H1 (cell line): ENCODE measurements at regions not wholly inside any gene's neighbourhood (a gene's known extent, or its start where the extent isn't known, plus 50 kb on each side); places are given as distances from the start of the nearest gene placed in this dataset.

Experiments
- CTCF ChIA-PET: fragments of 300-600 bp; sonication (Branson Sonifier 250); formaldehyde crosslinking; loops from one replicate; lab custom pipeline; 2021; ENCODE audit not compliant: partially characterized antibody; lab: Charles Lee
- POLR2A ChIA-PET: fragments of 300-600 bp; sonication (Branson Sonifier 250); formaldehyde crosslinking; loops from one replicate; lab custom pipeline; 2021; ENCODE audit warnings: inconsistent platforms; ENCODE audit not compliant: partially characterized antibody; lab: Charles Lee
- DNase-seq, 2 experiments: peaks; one replicate each; pipeline versions ENCODE4 v3.0.0 to v3.0.0-alpha.2; 2010 to 2022; ENCODE audit warnings: low spot score in 2 of 2, low read depth in 1 of 2, mixed read lengths in 1 of 2
- FAIRE-seq: peaks from 2 replicates; lab custom pipeline; 2011; peaks lifted over from hg19 to GRCh38; lab: Jason Lieb, UNC
- H2AFZ ChIP-seq: 2 replicates; pipeline ENCODE4 v1.8.1; 2012; ENCODE audit warnings: low read length, inconsistent platforms
- H2AK5ac ChIP-seq: 2 replicates; pipeline ENCODE4 v1.6.1; 2013; ENCODE audit warnings: low read depth, low read length
- H2BK120ac ChIP-seq: replicated peaks from 2 replicates; pipeline ENCODE3; 2013; ENCODE audit warnings: low read depth, low read length, inconsistent platforms
- H2BK12ac ChIP-seq: 2 replicates; pipeline ENCODE4 v1.6.1; 2013; ENCODE audit warnings: low read depth, low read length
- H2BK15ac ChIP-seq: 2 replicates; pipeline ENCODE4 v1.6.1; 2013; ENCODE audit warnings: low read length
- H2BK20ac ChIP-seq: 2 replicates; pipeline ENCODE4 v1.6.1; 2013; ENCODE audit warnings: low read length
- H2BK5ac ChIP-seq: 2 replicates; pipeline ENCODE4 v1.6.1; 2013; ENCODE audit warnings: low read depth, low read length
- H3K14ac ChIP-seq: 2 replicates; pipeline ENCODE4 v1.6.1; 2013; ENCODE audit warnings: inconsistent platforms; ENCODE audit not compliant: insufficient read length
- H3K18ac ChIP-seq: 2 replicates; pipeline ENCODE4 v1.6.1; 2013; ENCODE audit warnings: low read length; ENCODE audit errors: extremely low read depth
- H3K23ac ChIP-seq: 2 replicates; pipeline ENCODE4 v1.6.1; 2013; ENCODE audit warnings: inconsistent platforms; ENCODE audit not compliant: insufficient read length
- H3K23me2 ChIP-seq: 2 replicates; pipeline ENCODE4 v1.6.1; 2013; ENCODE audit warnings: low read depth, low read length
- H3K27ac ChIP-seq: 2 replicates; pipeline ENCODE4 v1.6.1; 2011; ENCODE audit warnings: low read depth, low read length, inconsistent platforms
- H3K27me3 ChIP-seq, 4 experiments: replicated peaks in 1 of 4; 1 replicate in 1 of 4; 2 replicates in 3 of 4; pipeline versions ENCODE4 v1.6.1 to v1.8.1; 2011 to 2013; ENCODE audit warnings: low read length in 3 of 4, mild to moderate bottlenecking in 3 of 4, inconsistent platforms in 2 of 4, mixed read lengths in 2 of 4, moderate library complexity in 1 of 4; ENCODE audit not compliant: control insufficient read depth in 3 of 4, insufficient read depth in 3 of 4; ENCODE audit errors: extremely low read depth in 1 of 4
- H3K36me3 ChIP-seq, 4 experiments: 2 replicates each; pipeline versions ENCODE4 v1.6.1 to v1.8.1; 2011 to 2013; ENCODE audit warnings: mild to moderate bottlenecking in 4 of 4, low read length in 3 of 4, moderate library complexity in 2 of 4, control low read depth in 1 of 4, inconsistent platforms in 1 of 4; ENCODE audit not compliant: insufficient read depth in 4 of 4, control insufficient read depth in 2 of 4
- H3K4ac ChIP-seq: replicated peaks from 2 replicates; pipeline ENCODE3; 2013; ENCODE audit warnings: low read length, low read depth, mixed read lengths, inconsistent platforms; ENCODE audit not compliant: insufficient read length
- H3K4me1 ChIP-seq, 4 experiments: replicated peaks in 1 of 4; 1 replicate in 1 of 4; 2 replicates in 3 of 4; pipeline versions ENCODE4 v1.6.1 to v1.8.1; 2011 to 2013; ENCODE audit warnings: low read length in 3 of 4, inconsistent platforms in 2 of 4, mixed read lengths in 1 of 4; ENCODE audit not compliant: insufficient read depth in 4 of 4, control insufficient read depth in 3 of 4
- H3K4me2 ChIP-seq, 2 experiments: 2 replicates each; pipeline versions ENCODE4 v1.6.1 to v1.8.1; 2011 to 2013; ENCODE audit warnings: low read depth in 2 of 2, low read length in 2 of 2, control low read depth in 1 of 2, inconsistent platforms in 1 of 2, mild to moderate bottlenecking in 1 of 2; ENCODE audit not compliant: insufficient read depth in 1 of 2
- H3K4me3 ChIP-seq, 4 experiments: fragments of 200-600, 300-600 bp in 1 of 4; sonication (generic), shearing (Covaris generic), sonication (Bioruptor Twin) in 1 of 4; 2 replicates each; pipeline versions ENCODE4 v1.5.1 to v1.8.1; 2011 to 2016; ENCODE audit warnings: low read length in 4 of 4, low read depth in 3 of 4, control low read depth in 2 of 4, inconsistent platforms in 2 of 4, mild to moderate bottlenecking in 2 of 4, mixed read lengths in 1 of 4, moderate library complexity in 1 of 4; ENCODE audit not compliant: insufficient read depth in 2 of 4; ENCODE audit errors: extremely low read depth in 1 of 4
- H3K56ac ChIP-seq: replicated peaks from 2 replicates; pipeline ENCODE3; 2013; ENCODE audit warnings: low read depth, mild to moderate bottlenecking, mixed read lengths, low read length, inconsistent platforms; ENCODE audit not compliant: insufficient read length
- H3K79me1 ChIP-seq: 2 replicates; pipeline ENCODE4 v1.6.1; 2013; ENCODE audit warnings: low read depth, low read length, control low read depth
- H3K79me2 ChIP-seq, 2 experiments: 2 replicates each; pipeline versions ENCODE4 v1.6.1 to v1.8.1; 2012 to 2013; ENCODE audit warnings: low read length in 2 of 2, mild to moderate bottlenecking in 2 of 2, inconsistent platforms in 1 of 2; ENCODE audit not compliant: insufficient read depth in 2 of 2, control insufficient read depth in 1 of 2
- H3K9ac ChIP-seq, 4 experiments: replicated peaks in 1 of 4; 1 replicate in 1 of 4; 2 replicates in 3 of 4; pipeline versions ENCODE4 v1.6.1 to v1.8.1; 2011 to 2013; ENCODE audit warnings: low read depth in 3 of 4, low read length in 3 of 4, control low read depth in 2 of 4, mild to moderate bottlenecking in 2 of 4, moderate library complexity in 2 of 4, inconsistent platforms in 1 of 4; ENCODE audit errors: extremely low read depth in 1 of 4
- H3K9me3 ChIP-seq, 2 experiments: 2 replicates each; pipeline versions ENCODE4 v1.6.1 to v1.8.1; 2012 to 2013; ENCODE audit warnings: mild to moderate bottlenecking in 2 of 2, moderate library complexity in 2 of 2, control low read depth in 1 of 2, inconsistent platforms in 1 of 2, low read depth in 1 of 2, low read length in 1 of 2, mixed read lengths in 1 of 2; ENCODE audit not compliant: insufficient read depth in 2 of 2
- H4K20me1 ChIP-seq, 2 experiments: replicated peaks in 1 of 2; 2 replicates each; pipeline versions ENCODE3 to v1.8.1; 2011 to 2013; ENCODE audit warnings: inconsistent platforms in 2 of 2, low read length in 2 of 2, mild to moderate bottlenecking in 1 of 2; ENCODE audit not compliant: insufficient read depth in 2 of 2, control insufficient read depth in 1 of 2
- H4K5ac ChIP-seq: 2 replicates; pipeline ENCODE4 v1.6.1; 2013; ENCODE audit warnings: low read length, low read depth, mixed read lengths, inconsistent platforms; ENCODE audit not compliant: insufficient read length
- H4K8ac ChIP-seq: 2 replicates; pipeline ENCODE4 v1.8.0; 2013; ENCODE audit warnings: mild to moderate bottlenecking, moderate library complexity, low read length, inconsistent platforms; ENCODE audit not compliant: insufficient read depth; ENCODE audit errors: extremely low read depth
- H4K91ac ChIP-seq: replicated peaks from 2 replicates; pipeline ENCODE3; 2013; ENCODE audit warnings: low read length, mixed read lengths, inconsistent platforms; ENCODE audit not compliant: insufficient read length
- GABPA ChIP-seq: IDR thresholded peaks from 2 replicates; pipeline ENCODE4 v1.6.1; 2011; ENCODE audit warnings: mild to moderate bottlenecking, low read length, moderate library complexity, borderline replicate concordance; ENCODE audit not compliant: insufficient read depth
- WGBS, 2 experiments: shearing (Covaris generic) in 1 of 2; methylation state at CpG; one replicate each; pipeline versions ENCODE4 v1.1.6 to v1.1.7; 2013 to 2015; ENCODE audit warnings: low lambda C conversion rate in 2 of 2, mixed read lengths in 2 of 2, inconsistent platforms in 1 of 2, low coverage in 1 of 2, missing lambda C conversion rate in 1 of 2; ENCODE audit not compliant: insufficient replicate concordance in 2 of 2, insufficient coverage in 1 of 2, insufficient read length in 1 of 2; ENCODE audit errors: extremely low coverage in 1 of 2, missing lambda C conversion rate in 1 of 2; 5-methylcytosine and 5-hydroxymethylcytosine counted together

- no peak overlapping the region for H2BK120ac ChIP-seq
- H2BK15ac ChIP-seq: no peak overlapping the region
- no peak overlapping the region for H2BK20ac ChIP-seq
- no peak overlapping the region for H2AFZ ChIP-seq
- no peak overlapping the region for H3K9ac ChIP-seq
- ChIA-PET POLR2A (no interaction called here), CTCF (no interaction called here)
- no peak for DNase-seq
- H4K8ac ChIP-seq: no peak overlapping the region
- no peak overlapping the region for H2BK12ac ChIP-seq
- no peak overlapping the region for H3K27ac ChIP-seq
- no peaks in the 10 kb centered on the region for H3K36me3 ChIP-seq
- H3K23me2 ChIP-seq: no peaks in the 10 kb centered on the region
- H3K9me3 ChIP-seq: 0 out of 4 replicates have a peak, but pooled peaks cover 0 to 4% of the 10 kb centered on the region in 2 experiments
- FAIRE-seq: no peak
- H3K4ac ChIP-seq: no peak overlapping the region
- H3K14ac ChIP-seq: no peak overlapping the region
- no peak overlapping the region for H2AK5ac ChIP-seq
- H3K23ac ChIP-seq: no peak overlapping the region
- 0 out of 7 replicates have a peak, but pooled peaks cover 0 to 2% (median 0%) of the 10 kb centered on the region in 4 experiments for H3K4me1 ChIP-seq
- no peak overlapping the region for H4K91ac ChIP-seq
- H3K4me3 ChIP-seq: no peak overlapping the region
- no peak overlapping the region for H2BK5ac ChIP-seq
- H3K79me2 ChIP-seq: no peaks in the 10 kb centered on the region
- H3K56ac ChIP-seq: no peak overlapping the region
- H4K20me1 ChIP-seq: no peaks in the 10 kb centered on the region
- no peaks in the 10 kb centered on the region for H3K79me1 ChIP-seq
- WGBS, 2 experiments: 89% methylated on average over 2 of the region's 2 CpGs; no CpG with 5 or more reads in 1 of the 2 experiments
- no peaks in the 10 kb centered on the region for H3K27me3 ChIP-seq
- no peak overlapping the region for H3K4me2 ChIP-seq
- no peak for TF ChIP-seq GABPA
- TF ChIP-seq, all 59 proteins: peak for 0
- H3K18ac ChIP-seq: no peak overlapping the region
- no peak overlapping the region for H4K5ac ChIP-seq
Measured at GRCh38 chr12:89875225-89875624, 166.6 kb upstream of the ATP2B1 start.
